GM23338 (cell line): ENCODE measurements at regions not wholly inside any gene's neighbourhood (a gene's known extent, or its start where the extent isn't known, plus 50 kb on each side); places are given as distances from the start of the nearest gene placed in this dataset.

ENCODE experiments used
- CREB1 ChIP-seq: fragments of 250-450 bp; sonication (Bioruptor Pico); IDR thresholded peaks from 2 replicates; pipeline ENCODE4 v1.5.0; 2020; ENCODE audit warnings: low read depth, mild to moderate bottlenecking, moderate library complexity
- ETS1 ChIP-seq: IDR thresholded peaks from 2 replicates; pipeline ENCODE4 v1.6.1; 2016; ENCODE audit warnings: antibody characterized with exemption
- EZH2 ChIP-seq: fragments of 200-600 bp; sonication (generic); IDR thresholded peaks from one replicate; pipeline ENCODE4 v1.8.0; 2017; ENCODE audit warnings: antibody characterized with exemption, mild to moderate bottlenecking, low read depth; ENCODE audit not compliant: unreplicated experiment
- EZH2phosphoT487 ChIP-seq: fragments of 200-600 bp; sonication (generic); IDR thresholded peaks from one replicate; pipeline ENCODE4 v1.8.1; 2018; ENCODE audit warnings: antibody characterized with exemption; ENCODE audit not compliant: unreplicated experiment
- JUNB ChIP-seq: IDR thresholded peaks from one replicate; pipeline ENCODE4 v1.6.1; 2016; ENCODE audit warnings: antibody characterized with exemption; ENCODE audit not compliant: unreplicated experiment
- NANOG ChIP-seq: IDR thresholded peaks from 2 replicates; pipeline ENCODE4 v1.6.1; 2016; ENCODE audit warnings: antibody characterized with exemption, borderline replicate concordance
- POLR2AphosphoS5 ChIP-seq: IDR thresholded peaks from 2 replicates; pipeline ENCODE4 v1.6.1; 2016; ENCODE audit warnings: antibody characterized with exemption, low read depth
- REST ChIP-seq: IDR thresholded peaks from one replicate; pipeline ENCODE4 v1.6.1; 2018; ENCODE audit warnings: antibody characterized with exemption; ENCODE audit not compliant: unreplicated experiment
- STAT1 ChIP-seq: IDR thresholded peaks from one replicate; pipeline ENCODE4 v1.6.1; 2016; ENCODE audit warnings: antibody characterized with exemption; ENCODE audit not compliant: unreplicated experiment
- ZNF114 ChIP-seq: fragments of 250-450 bp; sonication (Bioruptor Pico); IDR thresholded peaks from 2 replicates; pipeline ENCODE4 v1.5.0; 2020; ENCODE audit warnings: mild to moderate bottlenecking, moderate library complexity
- ZNF331 ChIP-seq: fragments of 250-450 bp; sonication (Bioruptor Pico); IDR thresholded peaks from 2 replicates; pipeline ENCODE4 v1.5.0; 2020; ENCODE audit warnings: low read depth, mild to moderate bottlenecking, moderate library complexity
- ZNF462 ChIP-seq: fragments of 250-450 bp; sonication (Bioruptor Pico); IDR thresholded peaks from 2 replicates; pipeline ENCODE4 v1.5.0; 2020; ENCODE audit warnings: mild to moderate bottlenecking, moderate library complexity
- TF ChIP-seq, protein P1 (sequence below), 2 experiments: fragments of 200-600 bp in 1 of 2; sonication (generic) in 1 of 2; conservative IDR thresholded peaks; 2 replicates each; pipeline versions ENCODE4 v1.5.1 to v1.6.1; 2016 to 2017; ENCODE audit warnings: antibody characterized with exemption in 2 of 2, low read depth in 2 of 2, mild to moderate bottlenecking in 2 of 2, moderate library complexity in 1 of 2

DNA sequence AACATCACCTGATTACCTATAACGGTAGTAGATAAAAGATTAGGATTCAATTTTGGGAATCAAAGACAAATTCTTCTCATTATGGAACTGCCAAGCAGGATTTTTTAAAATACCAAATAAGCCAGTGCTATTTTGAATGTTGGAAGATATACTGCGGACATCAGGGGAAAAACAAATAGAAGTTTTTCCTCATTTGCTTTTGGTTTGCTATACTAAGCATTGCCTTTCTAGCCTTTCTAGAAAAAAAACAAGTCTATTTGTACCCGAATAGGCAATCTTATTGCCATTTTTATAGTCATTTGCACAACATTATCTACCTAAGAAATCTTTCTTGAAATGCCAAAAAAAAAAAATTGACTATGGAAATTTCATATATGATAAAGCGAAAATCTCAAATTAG, 379.5 kb downstream of the CDH10 start:
- TF ChIP-seq, protein P1, sequence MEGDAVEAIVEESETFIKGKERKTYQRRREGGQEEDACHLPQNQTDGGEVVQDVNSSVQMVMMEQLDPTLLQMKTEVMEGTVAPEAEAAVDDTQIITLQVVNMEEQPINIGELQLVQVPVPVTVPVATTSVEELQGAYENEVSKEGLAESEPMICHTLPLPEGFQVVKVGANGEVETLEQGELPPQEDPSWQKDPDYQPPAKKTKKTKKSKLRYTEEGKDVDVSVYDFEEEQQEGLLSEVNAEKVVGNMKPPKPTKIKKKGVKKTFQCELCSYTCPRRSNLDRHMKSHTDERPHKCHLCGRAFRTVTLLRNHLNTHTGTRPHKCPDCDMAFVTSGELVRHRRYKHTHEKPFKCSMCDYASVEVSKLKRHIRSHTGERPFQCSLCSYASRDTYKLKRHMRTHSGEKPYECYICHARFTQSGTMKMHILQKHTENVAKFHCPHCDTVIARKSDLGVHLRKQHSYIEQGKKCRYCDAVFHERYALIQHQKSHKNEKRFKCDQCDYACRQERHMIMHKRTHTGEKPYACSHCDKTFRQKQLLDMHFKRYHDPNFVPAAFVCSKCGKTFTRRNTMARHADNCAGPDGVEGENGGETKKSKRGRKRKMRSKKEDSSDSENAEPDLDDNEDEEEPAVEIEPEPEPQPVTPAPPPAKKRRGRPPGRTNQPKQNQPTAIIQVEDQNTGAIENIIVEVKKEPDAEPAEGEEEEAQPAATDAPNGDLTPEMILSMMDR (conservative IDR thresholded peaks at IDR 0.05; ENCODE audit: low read depth in 2 of 2), result no peak
- TF ChIP-seq REST (no peak), EZH2phosphoT487 (no peak), JUNB (no peak), EZH2 (no peak), POLR2AphosphoS5 (no peak), CREB1 (no peak), NANOG (no peak), ZNF462 (no peak), ETS1 (no peak), ZNF331 (CRISPR knock-in tag) (no peak), ZNF114 (CRISPR knock-in tag) (no peak), STAT1 (no peak)
